Left ventricle myocardium inferior (tissue), 1 donor: ENCODE measurements at regions not wholly inside any gene's neighbourhood (a gene's known extent, or its start where the extent isn't known, plus 50 kb on each side); places are given as distances from the start of the nearest gene placed in this dataset.

ENCODE experiments used
- DNase-seq: peaks from one replicate; pipeline ENCODE4 v3.0.0-alpha.2; 2020
- H3K27ac ChIP-seq: fragments of 200-600 bp; replicated peaks from 2 replicates; pipeline ENCODE4 v1.8.0; 2021
- H3K27me3 ChIP-seq: fragments of 200-600 bp; 2 replicates; pipeline ENCODE4 v1.8.0; 2021; ENCODE audit warnings: low read depth
- H3K36me3 ChIP-seq: fragments of 200-600 bp; 2 replicates; pipeline ENCODE4 v1.8.0; 2021
- H3K4me1 ChIP-seq: fragments of 200-600 bp; 2 replicates; pipeline ENCODE4 v1.8.0; 2021
- H3K4me3 ChIP-seq: fragments of 200-600 bp; 2 replicates; pipeline ENCODE4 v1.8.0; 2021; ENCODE audit warnings: mild to moderate bottlenecking, moderate library complexity
- H3K9me3 ChIP-seq: fragments of 200-600 bp; replicated peaks from 2 replicates; pipeline ENCODE4 v1.8.0; 2021
- CTCF ChIP-seq: fragments of 200-600 bp; IDR thresholded peaks from 2 replicates; pipeline ENCODE4 v1.8.0; 2021; ENCODE audit warnings: antibody characterized with exemption, mild to moderate bottlenecking, borderline replicate concordance
- intact Hi-C: fragments of 100-400 bp; cut with micrococcal nuclease; formaldehyde crosslinking; loops from one replicate; pipeline ENCODE4 v1.11.0; 2022
- donor health status: DM: no; HTN: yes; CAD: no; lungs with severe emphysema.

DNA sequence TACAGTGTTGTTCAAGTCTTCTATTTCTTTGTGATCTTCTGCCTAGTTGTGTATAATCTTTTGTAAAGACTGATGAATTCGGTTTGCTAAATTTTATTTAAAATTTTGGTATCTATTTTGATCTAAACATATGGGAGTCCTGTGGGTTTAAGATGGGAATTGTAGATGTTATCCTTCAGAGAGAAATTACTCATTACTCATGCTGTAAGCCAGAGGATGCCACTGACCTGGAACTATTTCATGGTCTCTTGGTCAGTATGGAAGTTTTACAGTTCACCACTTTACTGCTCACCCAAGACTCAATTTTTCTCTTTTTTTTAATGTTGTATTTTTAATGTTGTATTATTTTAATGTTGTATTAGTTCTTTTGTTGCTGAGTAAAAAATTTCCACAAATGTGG, 138.6 kb upstream of the B3GALT2 start:
- intact Hi-C loops: no loop called here
- Histone ChIP-seq H3K36me3 (no peaks in the 10 kb centered on the region), H3K27me3 (no peaks in the 10 kb centered on the region), H3K4me3 (no peak overlapping the region), H3K4me1 (no peaks in the 10 kb centered on the region), H3K27ac (no peak overlapping the region), H3K9me3 (peaks cover 34% of the 10 kb centered on the region)
- DNase-seq: no peak
- TF ChIP-seq CTCF: no peak

DNA sequence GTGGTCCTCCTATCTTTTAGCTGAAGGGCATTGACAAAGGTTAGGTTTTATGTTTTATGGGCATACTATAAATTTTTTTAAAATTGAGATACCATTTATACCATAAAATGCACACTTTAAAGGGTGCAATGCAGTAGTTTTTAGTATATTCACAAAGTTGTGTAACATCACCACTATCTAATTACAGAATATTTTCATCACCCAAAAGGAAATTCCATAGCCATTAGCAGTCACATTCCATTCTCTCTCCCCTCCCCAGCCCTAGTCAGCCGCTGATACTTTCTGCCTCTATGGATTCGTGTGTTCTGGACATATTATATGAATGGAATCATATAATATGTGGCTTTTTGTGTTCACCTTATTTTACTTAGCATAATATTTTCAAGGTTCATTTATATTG, 135.8 kb upstream of the B3GALT2 start:
- no peak overlapping the region for H3K4me3 ChIP-seq
- intact Hi-C loops: no loop called here
- no peaks in the 10 kb centered on the region for H3K4me1 ChIP-seq
- no peak overlapping the region for H3K27ac ChIP-seq
- H3K27me3 ChIP-seq: no peaks in the 10 kb centered on the region
- DNase-seq: no peak
- TF ChIP-seq CTCF: no peak
- H3K9me3 ChIP-seq: peaks cover 34% of the 10 kb centered on the region
- no peaks in the 10 kb centered on the region for H3K36me3 ChIP-seq

DNA sequence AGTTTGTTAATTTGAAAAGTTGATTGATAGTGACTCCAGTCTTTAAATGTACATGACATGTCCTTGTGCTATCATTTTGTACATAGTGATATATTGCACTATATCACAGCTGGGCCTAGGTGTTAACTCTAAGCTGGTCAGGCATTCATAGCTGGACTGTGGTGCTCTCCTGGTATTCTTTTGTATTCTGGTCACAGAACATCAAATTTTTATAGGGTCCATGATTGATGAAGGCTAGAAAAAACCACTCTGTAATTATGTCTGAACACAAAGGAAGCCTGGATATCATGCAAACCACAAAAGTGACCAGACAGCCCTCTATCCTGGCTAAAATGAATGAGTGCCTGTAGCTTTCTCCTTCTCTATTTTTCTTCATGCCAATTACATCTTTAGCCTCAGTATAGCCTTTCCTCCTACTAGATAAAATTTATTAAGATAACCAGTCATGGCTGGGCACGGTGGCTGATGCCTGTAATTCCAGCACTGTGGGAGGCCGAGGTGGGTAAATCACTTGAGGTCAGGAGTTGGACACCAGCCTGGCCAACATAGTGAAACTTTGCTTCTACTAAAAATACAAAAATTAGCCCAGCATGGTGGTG, 134.9 kb upstream of the B3GALT2 start:
- H3K27me3 ChIP-seq: no peaks in the 10 kb centered on the region
- no peak overlapping the region for H3K27ac ChIP-seq
- no peaks in the 10 kb centered on the region for H3K36me3 ChIP-seq
- intact Hi-C loops: no loop called here
- H3K4me3 ChIP-seq: no peak overlapping the region
- TF ChIP-seq CTCF: no peak
- no peak for DNase-seq
- H3K4me1 ChIP-seq: no peaks in the 10 kb centered on the region
- peaks cover 34% of the 10 kb centered on the region for H3K9me3 ChIP-seq

- H3K27ac ChIP-seq: no peak overlapping the region
- H3K27me3 ChIP-seq: no peaks in the 10 kb centered on the region
- H3K4me3 ChIP-seq: no peak overlapping the region
- H3K4me1 ChIP-seq: no peaks in the 10 kb centered on the region
- DNase-seq: no peak
- TF ChIP-seq CTCF: no peak
- peaks cover 28% of the 10 kb centered on the region for H3K9me3 ChIP-seq
- H3K36me3 ChIP-seq: no peaks in the 10 kb centered on the region
- intact Hi-C loops: no loop called here
These were observed 133.9 kb upstream of the B3GALT2 start for GRCh38 chr1:193320270-193320669.

GRCh38 chr1:193318347-193318746, 131.9 kb upstream of the B3GALT2 start:
- intact Hi-C loops: no loop called here
- Histone ChIP-seq H3K27ac (no peak overlapping the region), H3K4me3 (no peak overlapping the region), H3K36me3 (no peaks in the 10 kb centered on the region), H3K4me1 (no peaks in the 10 kb centered on the region), H3K27me3 (no peaks in the 10 kb centered on the region), H3K9me3 (peaks cover 28% of the 10 kb centered on the region)
- TF ChIP-seq CTCF: no peak
- DNase-seq: no peak
